Gastrocnemius medialis (tissue), 4 donors: ENCODE measurements at regions not wholly inside any gene's neighbourhood (a gene's known extent, or its start where the extent isn't known, plus 50 kb on each side); places are given as distances from the start of the nearest gene placed in this dataset.

ENCODE experiments used
- ATAC-seq, 2 donors: fragments of 150-250 bp; one replicate each; pipeline ENCODE4 v1.9.1; 2016
- DNase-seq, 2 donors: peaks; one replicate each; pipeline ENCODE4 v3.0.0-alpha.2; 2019
- H3K27ac ChIP-seq, 4 donors: fragments of 200-600 bp; sonication (generic); 1 replicate in 1 of 4; 2 replicates in 3 of 4; pipeline ENCODE4 v1.5.1; 2016 to 2018; ENCODE audit warnings: mild to moderate bottlenecking in 2 of 4, moderate library complexity in 1 of 4
- H3K27me3 ChIP-seq, 3 donors: fragments of 200-600 bp; sonication (generic) in 2 of 3; 1 replicate in 1 of 3; 2 replicates in 2 of 3; pipeline versions ENCODE4 v1.5.1 to v1.6.0; 2016 to 2019; ENCODE audit warnings: mild to moderate bottlenecking in 1 of 3, moderate library complexity in 1 of 3
- H3K36me3 ChIP-seq, 2 donors: fragments of 200-600 bp; sonication (generic) in 1 of 2; one replicate each; pipeline ENCODE4 v1.5.1; 2017 to 2018
- H3K4me1 ChIP-seq, 2 donors: fragments of 200-600 bp; sonication (generic) in 1 of 2; one replicate each; pipeline ENCODE4 v1.5.1; 2016 to 2017; ENCODE audit warnings: mild to moderate bottlenecking in 2 of 2
- H3K4me3 ChIP-seq, 4 donors: fragments of 200-600 bp; sonication (generic) in 3 of 4; 1 replicate in 1 of 4; 2 replicates in 3 of 4; pipeline ENCODE4 v1.5.1; 2016 to 2019; ENCODE audit warnings: mild to moderate bottlenecking in 2 of 4
- H3K9me3 ChIP-seq, 3 donors: fragments of 200-600 bp; sonication (generic) in 2 of 3; 1 replicate in 1 of 3; 2 replicates in 2 of 3; pipeline ENCODE4 v1.5.1; 2016 to 2019
- CTCF ChIP-seq, 5 experiments: fragments of 450-650 bp in 3 of 5; fragments of 200-600 bp in 2 of 5; sonication (generic) in 2 of 5; IDR thresholded peaks in 4 of 5; conservative IDR thresholded peaks in 1 of 5; 1 replicate in 4 of 5; 2 replicates in 1 of 5; pipeline ENCODE4 v1.5.1; 2016 to 2019; ENCODE audit warnings: antibody characterized with exemption in 5 of 5, mild to moderate bottlenecking in 3 of 5, moderate library complexity in 3 of 5
- POLR2A ChIP-seq, 2 donors: fragments of 450-650 bp; IDR thresholded peaks; one replicate each; pipeline ENCODE4 v1.6.1; 2017; ENCODE audit warnings: antibody characterized with exemption in 2 of 2, mild to moderate bottlenecking in 2 of 2, moderate library complexity in 2 of 2
- in situ Hi-C, 4 donors: fragments of 200-750 bp; cut with MboI; loops; one replicate each; pipeline versions ENCODE4 v1.15.0 to v1.8.0; 2017; ENCODE audit warnings: low sequenced_read_pairs in 4 of 4
- intact Hi-C: fragments of 100-400 bp; cut with DNase I; formaldehyde crosslinking; loops from one replicate; pipeline ENCODE4 v1.15.1; 2023; ENCODE audit warnings: low total_unique reads

- no peaks in the 10 kb centered on the region for H3K4me1 ChIP-seq
- intact Hi-C loops (no loop called here), in situ Hi-C loops (no loop called here)
- TF ChIP-seq POLR2A (IDR thresholded peaks at IDR 0.05): no peak
- H3K9me3 ChIP-seq: no peaks in the 10 kb centered on the region
- DNase-seq (no peak), ATAC-seq (no peak)
- H3K27ac ChIP-seq: no peak overlapping the region
- no peak overlapping the region for H3K4me3 ChIP-seq
- no peaks in the 10 kb centered on the region for H3K27me3 ChIP-seq
- no peaks in the 10 kb centered on the region for H3K36me3 ChIP-seq
Measured at GRCh38 chr16:65825191-65825856, 541.2 kb upstream of the CDH5 start.

- Histone ChIP-seq H3K27ac (no peak overlapping the region), H3K9me3 (no peaks in the 10 kb centered on the region), H3K27me3 (no peaks in the 10 kb centered on the region), H3K4me3 (no peak overlapping the region), H3K36me3 (no peaks in the 10 kb centered on the region), H3K4me1 (no peaks in the 10 kb centered on the region)
- no peak for DNase-seq
- no peak for ATAC-seq
- intact Hi-C loops (no loop called here), in situ Hi-C loops (no loop called here)
- TF ChIP-seq POLR2A (IDR thresholded peaks at IDR 0.05) (no peak), CTCF (IDR thresholded peaks at IDR 0.05 in 4 of 5, conservative IDR thresholded peaks at IDR 0.05 in 1 of 5) (no peak)
Measured at GRCh38 chr16:65822148-65822547, 544.3 kb upstream of the CDH5 start.

GRCh38 chr16:65819136-65819898 lies 547.2 kb upstream of the CDH5 start:
- Histone ChIP-seq H3K27ac (no peak overlapping the region), H3K27me3 (no peaks in the 10 kb centered on the region), H3K36me3 (no peaks in the 10 kb centered on the region), H3K9me3 (no peaks in the 10 kb centered on the region), H3K4me3 (no peak overlapping the region), H3K4me1 (no peaks in the 10 kb centered on the region)
- in situ Hi-C loops: no loop called here
- no peak for TF ChIP-seq CTCF (IDR thresholded peaks at IDR 0.05 in 4 of 5, conservative IDR thresholded peaks at IDR 0.05 in 1 of 5)
- no peak for TF ChIP-seq POLR2A (IDR thresholded peaks at IDR 0.05)
- no peak for DNase-seq
- no peak for ATAC-seq
- intact Hi-C loops: no loop called here

- Histone ChIP-seq H3K27ac (no peak overlapping the region), H3K4me1 (no peaks in the 10 kb centered on the region), H3K4me3 (no peak overlapping the region), H3K9me3 (no peaks in the 10 kb centered on the region), H3K27me3 (no peaks in the 10 kb centered on the region), H3K36me3 (no peaks in the 10 kb centered on the region)
- in situ Hi-C loops: no loop called here
- TF ChIP-seq POLR2A (IDR thresholded peaks at IDR 0.05): no peak
- TF ChIP-seq CTCF (IDR thresholded peaks at IDR 0.05 in 4 of 5, conservative IDR thresholded peaks at IDR 0.05 in 1 of 5): no peak
- DNase-seq (no peak), ATAC-seq (no peak)
- intact Hi-C loops: no loop called here
Measured at GRCh38 chr16:65817799-65818198, 548.7 kb upstream of the CDH5 start.

- Histone ChIP-seq H3K4me3 (no peak overlapping the region), H3K4me1 (no peaks in the 10 kb centered on the region), H3K27me3 (no peaks in the 10 kb centered on the region), H3K9me3 (no peaks in the 10 kb centered on the region), H3K36me3 (no peaks in the 10 kb centered on the region), H3K27ac (no peak overlapping the region)
- no peak for ATAC-seq
- TF ChIP-seq CTCF (IDR thresholded peaks at IDR 0.05 in 4 of 5, conservative IDR thresholded peaks at IDR 0.05 in 1 of 5) (no peak), POLR2A (IDR thresholded peaks at IDR 0.05) (no peak)
- in situ Hi-C loops: no loop called here
- DNase-seq: no peak
- intact Hi-C loops: no loop called here
Measured at GRCh38 chr16:65817066-65817465, 549.4 kb upstream of the CDH5 start.
